ENCODE measurements at regions not wholly inside any gene's neighbourhood (a gene's known extent, or its start where the extent isn't known, plus 50 kb on each side); places are given as distances from the start of the nearest gene placed in this dataset.

- DNase-seq (ENCODE audit: low read depth), result no peak
- H3K4me3 ChIP-seq (ENCODE audit: low read depth, low read length), result no peak overlapping the region
- TF ChIP-seq CTCF (IDR thresholded peaks at IDR 0.05; ENCODE audit: insufficient read depth, low read depth, low read length, missing control alignments), result no peak
Observed at GRCh38 chr2:166802475-166802874, 85.8 kb upstream of the XIRP2 start.

GRCh38 chr2:166792808-166793207 is 95.5 kb upstream of the XIRP2 start:
- no peak overlapping the region for H3K4me3 ChIP-seq (ENCODE audit: low read depth, low read length)
- no peak for TF ChIP-seq CTCF (IDR thresholded peaks at IDR 0.05; ENCODE audit: insufficient read depth, low read depth, low read length, missing control alignments)
- DNase-seq (ENCODE audit: low read depth), result no peak

GRCh38 chr2:166786707-166787106 is 101.6 kb upstream of the XIRP2 start:
- no peak for TF ChIP-seq CTCF (IDR thresholded peaks at IDR 0.05; ENCODE audit: insufficient read depth, low read depth, low read length, missing control alignments)
- no peak overlapping the region for H3K4me3 ChIP-seq (ENCODE audit: low read depth, low read length)
- DNase-seq (ENCODE audit: low read depth), result no peak

GRCh38 chr2:166784296-166784946 is 103.9 kb upstream of the XIRP2 start:
- H3K4me3 ChIP-seq (ENCODE audit: low read depth, low read length), result no peak overlapping the region
- TF ChIP-seq CTCF (IDR thresholded peaks at IDR 0.05; ENCODE audit: insufficient read depth, low read depth, low read length, missing control alignments), result no peak
- no peak for DNase-seq (ENCODE audit: low read depth)

GRCh38 chr2:166775176-166775575 is 113.1 kb upstream of the XIRP2 start:
- no peak for TF ChIP-seq CTCF (IDR thresholded peaks at IDR 0.05; ENCODE audit: insufficient read depth, low read depth, low read length, missing control alignments)
- no peak for DNase-seq (ENCODE audit: low read depth)

GRCh38 chr2:166773308-166773949 is 114.9 kb upstream of the XIRP2 start:
- no peak for DNase-seq (ENCODE audit: low read depth)
- H3K4me3 ChIP-seq (ENCODE audit: low read depth, low read length), result no peak overlapping the region
- no peak for TF ChIP-seq CTCF (IDR thresholded peaks at IDR 0.05; ENCODE audit: insufficient read depth, low read depth, low read length, missing control alignments)

More at GRCh38 chr2:166775176-166775575, 113.1 kb upstream of the XIRP2 start:
- H3K4me3 ChIP-seq (ENCODE audit: low read depth, low read length), result no peak overlapping the region
